ENCODE measurements at regions not wholly inside any gene's neighbourhood (a gene's known extent, or its start where the extent isn't known, plus 50 kb on each side); places are given as distances from the start of the nearest gene placed in this dataset.
"Not testable (repeated sequence)": the region's sequence is repeated elsewhere in the genome, so short reads cannot be mapped to it uniquely, and the experiment has no call there.

- no peak for TF ChIP-seq CTCF (IDR thresholded peaks at IDR 0.05)
- ATAC-seq (ENCODE audit: low FRiP score) (no peak), DNase-seq (ENCODE audit: low spot score) (no peak)
Measured at GRCh38 chr4:158968961-158969360, 133.9 kb upstream of the RAPGEF2 start.

- DNase-seq (ENCODE audit: low spot score) = no peak
- ATAC-seq (ENCODE audit: low FRiP score) = no peak
- TF ChIP-seq CTCF (IDR thresholded peaks at IDR 0.05) = no peak
Measured at GRCh38 chr4:158970812-158971211, 132.1 kb upstream of the RAPGEF2 start.

GRCh38 chr4:158974438-158974837 is 128.4 kb upstream of the RAPGEF2 start:
- DNase-seq (ENCODE audit: low spot score); ATAC-seq (ENCODE audit: low FRiP score): not testable (repeated sequence)

GRCh38 chr4:158980711-158981110 is 122.2 kb upstream of the RAPGEF2 start:
- not testable (repeated sequence) for DNase-seq (ENCODE audit: low spot score); ATAC-seq (ENCODE audit: low FRiP score)

GRCh38 chr4:158991534-158992155 is 111.2 kb upstream of the RAPGEF2 start:
- TF ChIP-seq CTCF (IDR thresholded peaks at IDR 0.05) = no peak
- DNase-seq (ENCODE audit: low spot score) (no peak), ATAC-seq (ENCODE audit: low FRiP score) (no peak)

- DNase-seq (ENCODE audit: low spot score) (no peak), ATAC-seq (ENCODE audit: low FRiP score) (no peak)
- TF ChIP-seq CTCF (IDR thresholded peaks at IDR 0.05) = no peak
Measured at GRCh38 chr4:158993891-158994290, 109.0 kb upstream of the RAPGEF2 start.

GRCh38 chr4:158995040-158995439 is 107.8 kb upstream of the RAPGEF2 start:
- ATAC-seq (ENCODE audit: low FRiP score) = no peak
- TF ChIP-seq CTCF (IDR thresholded peaks at IDR 0.05) = no peak
- no peak for DNase-seq (ENCODE audit: low spot score)

- DNase-seq (ENCODE audit: low spot score) (no peak), ATAC-seq (ENCODE audit: low FRiP score) (no peak)
- TF ChIP-seq CTCF (IDR thresholded peaks at IDR 0.05) = no peak
Measured at GRCh38 chr4:158995965-158996364, 106.9 kb upstream of the RAPGEF2 start.
